Neural cell (in vitro differentiated cells): ENCODE measurements at regions not wholly inside any gene's neighbourhood (a gene's known extent, or its start where the extent isn't known, plus 50 kb on each side); places are given as distances from the start of the nearest gene placed in this dataset.

Experiments used
- H2AFZ ChIP-seq: fragments of 200-600, 300-800 bp; sonication (generic), shearing (Covaris generic); 2 replicates; pipeline ENCODE4 v1.6.0; 2014; ENCODE audit warnings: low read depth, mild to moderate bottlenecking, antibody characterized with exemption, low read length, moderate library complexity
- H3F3A ChIP-seq: fragments of 200-600 bp; shearing (Covaris generic); 2 replicates; pipeline ENCODE4 v1.6.1; 2016; ENCODE audit warnings: mild to moderate bottlenecking, moderate library complexity, mixed read lengths, antibody characterized with exemption, low read length; ENCODE audit not compliant: insufficient read depth, poor library complexity, severe bottlenecking
- H3K27ac ChIP-seq: fragments of 200-600, 300-800 bp; sonication (generic), shearing (Covaris generic); 2 replicates; pipeline ENCODE4 v1.5.1; 2014; ENCODE audit warnings: mild to moderate bottlenecking, low read length, moderate library complexity
- H3K27me3 ChIP-seq: fragments of 300-800, 200-600 bp; sonication (generic), shearing (Covaris generic); 2 replicates; pipeline ENCODE4 v1.6.0; 2014; ENCODE audit warnings: mild to moderate bottlenecking, low read depth, low read length, moderate library complexity; ENCODE audit not compliant: insufficient read depth
- H3K36me3 ChIP-seq: fragments of 300-800, 200-600 bp; sonication (generic), shearing (Covaris generic); 2 replicates; pipeline ENCODE4 v1.5.1; 2014; ENCODE audit warnings: mild to moderate bottlenecking, antibody characterized with exemption, low read length, moderate library complexity; ENCODE audit not compliant: insufficient read depth
- H3K4me2 ChIP-seq: fragments of 300-800, 200-600 bp; sonication (generic), shearing (Covaris generic); 2 replicates; pipeline ENCODE4 v1.6.0; 2014; ENCODE audit warnings: mild to moderate bottlenecking, low read length
- H3K4me3 ChIP-seq: fragments of 300-800, 200-600 bp; sonication (generic), shearing (Covaris generic); 2 replicates; pipeline ENCODE4 v1.5.1; 2014; ENCODE audit warnings: mild to moderate bottlenecking, low read length, moderate library complexity
- H3K79me2 ChIP-seq: fragments of 200-600 bp; shearing (Covaris generic); replicated peaks from 2 replicates; pipeline ENCODE4 v1.6.0; 2014; ENCODE audit warnings: mild to moderate bottlenecking, low read length, moderate library complexity; ENCODE audit not compliant: insufficient read depth
- H3K9ac ChIP-seq: fragments of 300-800, 200-600 bp; sonication (generic), shearing (Covaris generic); 2 replicates; pipeline ENCODE4 v1.6.1; 2016; ENCODE audit warnings: mild to moderate bottlenecking, low read length, mixed read lengths
- H3K9me2 ChIP-seq: fragments of 200-600 bp; shearing (Covaris generic); 2 replicates; pipeline ENCODE4 v1.6.1; 2016; ENCODE audit warnings: mild to moderate bottlenecking, low read length, mixed read lengths; ENCODE audit not compliant: insufficient read depth
- H3K9me3 ChIP-seq: fragments of 200-600, 300-800 bp; sonication (generic), shearing (Covaris generic); 2 replicates; pipeline ENCODE4 v1.6.1; 2016; ENCODE audit warnings: mild to moderate bottlenecking, mixed run types, low read length, moderate library complexity, mixed read lengths
- H4K20me1 ChIP-seq: fragments of 200-600 bp; shearing (Covaris generic); 2 replicates; pipeline ENCODE4 v1.6.1; 2016; ENCODE audit warnings: mild to moderate bottlenecking, mixed run types; ENCODE audit not compliant: insufficient read depth
- EP300 ChIP-seq: fragments of 450-650 bp; conservative IDR thresholded peaks from 2 replicates; pipeline ENCODE4 v1.6.1; 2014; ENCODE audit warnings: antibody characterized with exemption, mild to moderate bottlenecking, moderate library complexity; ENCODE audit not compliant: poor library complexity, severe bottlenecking
- EZH2 ChIP-seq: fragments of 200-600, 300-800 bp; shearing (Covaris generic), sonication (generic); IDR thresholded peaks from 2 replicates; pipeline ENCODE4 v1.6.1; 2014; ENCODE audit warnings: antibody characterized with exemption, low read length, borderline replicate concordance, mild to moderate bottlenecking; ENCODE audit not compliant: insufficient read depth, poor library complexity, severe bottlenecking
- MXI1 ChIP-seq: fragments of 450-650 bp; conservative IDR thresholded peaks from 2 replicates; pipeline ENCODE4 v1.6.1; 2014; ENCODE audit warnings: antibody characterized with exemption, mild to moderate bottlenecking; ENCODE audit not compliant: poor library complexity, severe bottlenecking
- POLR2AphosphoS5 ChIP-seq: IDR thresholded peaks from 2 replicates; pipeline ENCODE4 v1.6.1; 2012
- RAD21 ChIP-seq: fragments of 450-650 bp; conservative IDR thresholded peaks from 2 replicates; pipeline ENCODE4 v1.6.1; 2014; ENCODE audit warnings: antibody characterized with exemption, mild to moderate bottlenecking, moderate library complexity
- REST ChIP-seq: IDR thresholded peaks from 2 replicates; pipeline ENCODE4 v1.6.1; 2012; ENCODE audit warnings: borderline replicate concordance
- TF ChIP-seq, protein P1 (sequence below): fragments of 450-650 bp; IDR thresholded peaks from 2 replicates; pipeline ENCODE4 v1.5.1; 2014; ENCODE audit warnings: antibody characterized with exemption, mild to moderate bottlenecking, moderate library complexity; ENCODE audit not compliant: poor library complexity, severe bottlenecking

DNA sequence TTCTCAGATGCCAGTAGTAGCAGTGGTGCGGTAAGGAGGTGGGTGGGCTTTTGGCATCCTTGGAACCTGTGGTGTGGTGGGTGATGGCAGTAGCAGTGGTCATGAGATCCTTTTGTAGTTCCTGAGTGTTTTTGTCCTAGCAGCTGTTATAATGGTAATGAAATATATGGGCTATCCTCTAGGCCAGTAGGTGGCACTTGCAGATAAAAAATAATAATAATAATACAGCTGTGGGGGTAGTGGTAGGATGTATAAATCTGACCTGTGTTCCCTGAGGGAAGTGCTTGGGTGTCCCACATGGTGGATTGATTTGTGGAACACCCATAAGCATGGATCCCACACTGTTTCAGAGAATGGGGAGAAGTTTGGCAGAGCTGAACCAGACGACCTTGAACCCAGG, 334.0 kb downstream of the SLITRK5 start:
- H3K27me3 ChIP-seq: no peaks in the 10 kb centered on the region

DNA sequence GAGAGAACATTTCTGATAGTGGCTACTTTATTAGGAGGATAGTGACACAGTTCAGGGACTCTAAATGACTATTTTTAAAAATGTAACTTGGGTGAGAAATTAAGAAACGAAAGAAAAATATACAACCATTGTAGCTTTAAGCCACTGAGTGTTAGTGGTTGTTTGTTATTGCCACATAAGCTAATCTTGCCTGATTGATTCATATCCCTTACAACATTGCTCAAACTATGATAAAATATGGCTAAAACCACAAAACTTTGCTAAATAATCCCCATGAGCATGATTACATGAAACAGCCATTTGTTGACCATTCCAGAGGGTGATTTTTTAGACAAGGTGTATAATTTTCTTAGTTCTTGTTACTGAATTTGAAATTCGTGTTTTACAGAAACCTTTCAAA, 343.4 kb downstream of the SLITRK5 start:
- H3K9ac ChIP-seq: no peak overlapping the region

More for the DNA sequence above, 334.0 kb downstream of the SLITRK5 start:
- no peak overlapping the region for H2AFZ ChIP-seq
- no peak overlapping the region for H3K4me3 ChIP-seq
- H3K79me2 ChIP-seq: no peaks in the 10 kb centered on the region
- H4K20me1 ChIP-seq: no peaks in the 10 kb centered on the region
- H3K4me2 ChIP-seq: no peak overlapping the region
- TF ChIP-seq EZH2: no peak
- no peak for TF ChIP-seq RAD21
- TF ChIP-seq EP300: no peak
- TF ChIP-seq REST: no peak
- TF ChIP-seq POLR2AphosphoS5: no peak
- no peak for TF ChIP-seq MXI1
- H3K36me3 ChIP-seq: no peaks in the 10 kb centered on the region
- H3K9me2 ChIP-seq: no peaks in the 10 kb centered on the region
- H3K27ac ChIP-seq: no peak overlapping the region
- no peak overlapping the region for H3K9ac ChIP-seq
- H3K9me3 ChIP-seq: no peaks in the 10 kb centered on the region
- H3F3A ChIP-seq: no peaks in the 10 kb centered on the region

More for the DNA sequence above, 343.4 kb downstream of the SLITRK5 start:
- TF ChIP-seq EZH2 (no peak), MXI1 (no peak), EP300 (no peak)
- TF ChIP-seq, protein P1, sequence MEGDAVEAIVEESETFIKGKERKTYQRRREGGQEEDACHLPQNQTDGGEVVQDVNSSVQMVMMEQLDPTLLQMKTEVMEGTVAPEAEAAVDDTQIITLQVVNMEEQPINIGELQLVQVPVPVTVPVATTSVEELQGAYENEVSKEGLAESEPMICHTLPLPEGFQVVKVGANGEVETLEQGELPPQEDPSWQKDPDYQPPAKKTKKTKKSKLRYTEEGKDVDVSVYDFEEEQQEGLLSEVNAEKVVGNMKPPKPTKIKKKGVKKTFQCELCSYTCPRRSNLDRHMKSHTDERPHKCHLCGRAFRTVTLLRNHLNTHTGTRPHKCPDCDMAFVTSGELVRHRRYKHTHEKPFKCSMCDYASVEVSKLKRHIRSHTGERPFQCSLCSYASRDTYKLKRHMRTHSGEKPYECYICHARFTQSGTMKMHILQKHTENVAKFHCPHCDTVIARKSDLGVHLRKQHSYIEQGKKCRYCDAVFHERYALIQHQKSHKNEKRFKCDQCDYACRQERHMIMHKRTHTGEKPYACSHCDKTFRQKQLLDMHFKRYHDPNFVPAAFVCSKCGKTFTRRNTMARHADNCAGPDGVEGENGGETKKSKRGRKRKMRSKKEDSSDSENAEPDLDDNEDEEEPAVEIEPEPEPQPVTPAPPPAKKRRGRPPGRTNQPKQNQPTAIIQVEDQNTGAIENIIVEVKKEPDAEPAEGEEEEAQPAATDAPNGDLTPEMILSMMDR: no peak
- H3K4me2 ChIP-seq: no peak overlapping the region
- H3K4me3 ChIP-seq: no peak overlapping the region
- H3K27me3 ChIP-seq: no peaks in the 10 kb centered on the region
- no peaks in the 10 kb centered on the region for H3K79me2 ChIP-seq
- no peaks in the 10 kb centered on the region for H3F3A ChIP-seq
- no peaks in the 10 kb centered on the region for H4K20me1 ChIP-seq
- H3K27ac ChIP-seq: no peak overlapping the region
- no peak overlapping the region for H2AFZ ChIP-seq
- H3K9me2 ChIP-seq: no peaks in the 10 kb centered on the region
- H3K9me3 ChIP-seq: no peaks in the 10 kb centered on the region
- H3K36me3 ChIP-seq: no peaks in the 10 kb centered on the region
